Right lobe of liver (tissue), 4 donors: ENCODE measurements at regions not wholly inside any gene's neighbourhood (a gene's known extent, or its start where the extent isn't known, plus 50 kb on each side); places are given as distances from the start of the nearest gene placed in this dataset.

Source experiments
- POLR2A ChIP-seq: fragments of 450-650 bp; IDR thresholded peaks from one replicate; pipeline ENCODE4 v1.6.1; 2017; ENCODE audit warnings: antibody characterized with exemption, mild to moderate bottlenecking
- TF ChIP-seq, protein P1 (sequence below), 4 donors: fragments of 200-600 bp in 3 of 4; fragments of 450-650 bp in 1 of 4; IDR thresholded peaks; one replicate each; pipeline versions ENCODE4 v1.5.1 to v1.8.0; 2016 to 2022; ENCODE audit warnings: antibody characterized with exemption in 4 of 4, mild to moderate bottlenecking in 2 of 4
- donor health status: DM: no; HTN: no; CAD: no.
- donor health status: DM: no; HTN: no; CAD: no.
- donor health status: DM: no; HTN: yes; CAD: no.

DNA sequence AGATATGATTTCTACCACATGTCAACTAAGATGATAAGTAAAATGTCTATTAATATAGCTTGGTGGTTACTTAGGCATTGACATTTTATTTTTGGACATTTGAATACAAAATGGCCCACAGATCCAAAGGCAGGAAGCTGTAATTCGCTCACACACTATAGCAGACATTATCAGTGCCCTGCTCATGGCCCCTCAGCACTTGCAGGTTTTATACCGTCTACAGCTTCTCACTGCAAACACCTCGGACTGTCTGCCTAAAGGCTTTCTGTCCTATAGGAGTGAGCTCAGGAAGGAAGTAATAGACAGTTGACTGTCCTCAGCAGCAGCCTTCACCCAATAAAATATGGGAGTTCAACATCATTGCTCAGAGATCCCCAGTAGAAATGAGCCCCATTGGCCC lies 140.8 kb upstream of the RASA1 start:
- TF ChIP-seq, protein P1, sequence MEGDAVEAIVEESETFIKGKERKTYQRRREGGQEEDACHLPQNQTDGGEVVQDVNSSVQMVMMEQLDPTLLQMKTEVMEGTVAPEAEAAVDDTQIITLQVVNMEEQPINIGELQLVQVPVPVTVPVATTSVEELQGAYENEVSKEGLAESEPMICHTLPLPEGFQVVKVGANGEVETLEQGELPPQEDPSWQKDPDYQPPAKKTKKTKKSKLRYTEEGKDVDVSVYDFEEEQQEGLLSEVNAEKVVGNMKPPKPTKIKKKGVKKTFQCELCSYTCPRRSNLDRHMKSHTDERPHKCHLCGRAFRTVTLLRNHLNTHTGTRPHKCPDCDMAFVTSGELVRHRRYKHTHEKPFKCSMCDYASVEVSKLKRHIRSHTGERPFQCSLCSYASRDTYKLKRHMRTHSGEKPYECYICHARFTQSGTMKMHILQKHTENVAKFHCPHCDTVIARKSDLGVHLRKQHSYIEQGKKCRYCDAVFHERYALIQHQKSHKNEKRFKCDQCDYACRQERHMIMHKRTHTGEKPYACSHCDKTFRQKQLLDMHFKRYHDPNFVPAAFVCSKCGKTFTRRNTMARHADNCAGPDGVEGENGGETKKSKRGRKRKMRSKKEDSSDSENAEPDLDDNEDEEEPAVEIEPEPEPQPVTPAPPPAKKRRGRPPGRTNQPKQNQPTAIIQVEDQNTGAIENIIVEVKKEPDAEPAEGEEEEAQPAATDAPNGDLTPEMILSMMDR (IDR thresholded peaks at IDR 0.05), result no peak
- TF ChIP-seq POLR2A, result no peak
